Brain microvascular endothelial cell (primary cell): ENCODE measurements at regions not wholly inside any gene's neighbourhood (a gene's known extent, or its start where the extent isn't known, plus 50 kb on each side); places are given as distances from the start of the nearest gene placed in this dataset.
A peak's percentile ranks its signal among the peaks of the same experiment; 100 is the strongest.

Source experiments
- DNase-seq: peaks from one replicate; pipeline ENCODE4 v3.0.0-alpha.2; 2020
- H3K27ac ChIP-seq: fragments of 250-450 bp; sonication (Bioruptor Pico); 2 replicates; pipeline ENCODE4 v1.5.1; 2020; ENCODE audit warnings: mild to moderate bottlenecking, moderate library complexity
- H3K27me3 ChIP-seq: fragments of 250-450 bp; sonication (Bioruptor Pico); replicated peaks from 2 replicates; pipeline ENCODE4 v1.5.1; 2020; ENCODE audit warnings: mild to moderate bottlenecking
- H3K36me3 ChIP-seq: fragments of 250-450 bp; sonication (Bioruptor Pico); replicated peaks from 2 replicates; pipeline ENCODE4 v1.5.1; 2020; ENCODE audit warnings: mild to moderate bottlenecking
- H3K4me3 ChIP-seq: 2 replicates; pipeline ENCODE4 v1.5.1; 2011; ENCODE audit warnings: low read depth, mild to moderate bottlenecking, control low read depth, low read length, moderate library complexity
- in situ Hi-C: cut with HindIII; loops from 2 replicates; pipeline ENCODE4 v1.10.0; 2017; ENCODE audit warnings: low sequenced_read_pairs, low pct_ligation_motif_present
- TF ChIP-seq, protein P1 (sequence below): IDR thresholded peaks from 2 replicates; pipeline ENCODE4 v1.5.1; 2011; ENCODE audit warnings: low read depth, mild to moderate bottlenecking, moderate library complexity, low read length, control low read depth, inconsistent platforms; ENCODE audit errors: missing control alignments

- no peak overlapping the region for H3K27ac ChIP-seq
- in situ Hi-C loops, result no loop called here
- DNase-seq, result no peak
- no peaks in the 10 kb centered on the region for H3K36me3 ChIP-seq
- TF ChIP-seq, protein P1, sequence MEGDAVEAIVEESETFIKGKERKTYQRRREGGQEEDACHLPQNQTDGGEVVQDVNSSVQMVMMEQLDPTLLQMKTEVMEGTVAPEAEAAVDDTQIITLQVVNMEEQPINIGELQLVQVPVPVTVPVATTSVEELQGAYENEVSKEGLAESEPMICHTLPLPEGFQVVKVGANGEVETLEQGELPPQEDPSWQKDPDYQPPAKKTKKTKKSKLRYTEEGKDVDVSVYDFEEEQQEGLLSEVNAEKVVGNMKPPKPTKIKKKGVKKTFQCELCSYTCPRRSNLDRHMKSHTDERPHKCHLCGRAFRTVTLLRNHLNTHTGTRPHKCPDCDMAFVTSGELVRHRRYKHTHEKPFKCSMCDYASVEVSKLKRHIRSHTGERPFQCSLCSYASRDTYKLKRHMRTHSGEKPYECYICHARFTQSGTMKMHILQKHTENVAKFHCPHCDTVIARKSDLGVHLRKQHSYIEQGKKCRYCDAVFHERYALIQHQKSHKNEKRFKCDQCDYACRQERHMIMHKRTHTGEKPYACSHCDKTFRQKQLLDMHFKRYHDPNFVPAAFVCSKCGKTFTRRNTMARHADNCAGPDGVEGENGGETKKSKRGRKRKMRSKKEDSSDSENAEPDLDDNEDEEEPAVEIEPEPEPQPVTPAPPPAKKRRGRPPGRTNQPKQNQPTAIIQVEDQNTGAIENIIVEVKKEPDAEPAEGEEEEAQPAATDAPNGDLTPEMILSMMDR, result no peak
- no peak overlapping the region for H3K4me3 ChIP-seq
- no peaks in the 10 kb centered on the region for H3K27me3 ChIP-seq
Observed at GRCh38 chr20:1782181-1782580, 113.0 kb upstream of the SIRPA start.

DNA sequence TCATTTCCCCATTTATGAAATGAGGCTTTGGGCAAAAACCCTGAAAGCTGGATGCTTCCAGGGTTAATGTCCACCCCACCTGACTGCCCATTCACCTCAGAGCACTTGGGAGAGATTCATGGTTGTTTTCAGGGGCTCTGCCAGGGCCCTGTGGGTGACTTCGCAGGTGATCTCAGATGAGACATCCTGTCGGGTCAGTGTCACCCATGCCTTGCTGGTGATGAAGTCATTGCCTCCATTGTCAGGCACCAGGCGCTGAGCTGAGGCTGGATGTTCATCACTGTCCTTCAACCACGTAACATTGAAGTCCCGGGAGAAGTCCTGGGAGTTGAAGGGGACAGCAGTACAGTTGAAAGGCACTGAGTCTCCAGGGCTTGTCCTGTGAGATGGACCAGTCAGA, 115.6 kb upstream of the SIRPA start:
- TF ChIP-seq, protein P1, result no peak
- no peak for DNase-seq
- no peak overlapping the region for H3K4me3 ChIP-seq
- H3K36me3 ChIP-seq, result no peaks in the 10 kb centered on the region
- no peak overlapping the region for H3K27ac ChIP-seq
- in situ Hi-C loops, result no loop called here
- no peaks in the 10 kb centered on the region for H3K27me3 ChIP-seq

DNA sequence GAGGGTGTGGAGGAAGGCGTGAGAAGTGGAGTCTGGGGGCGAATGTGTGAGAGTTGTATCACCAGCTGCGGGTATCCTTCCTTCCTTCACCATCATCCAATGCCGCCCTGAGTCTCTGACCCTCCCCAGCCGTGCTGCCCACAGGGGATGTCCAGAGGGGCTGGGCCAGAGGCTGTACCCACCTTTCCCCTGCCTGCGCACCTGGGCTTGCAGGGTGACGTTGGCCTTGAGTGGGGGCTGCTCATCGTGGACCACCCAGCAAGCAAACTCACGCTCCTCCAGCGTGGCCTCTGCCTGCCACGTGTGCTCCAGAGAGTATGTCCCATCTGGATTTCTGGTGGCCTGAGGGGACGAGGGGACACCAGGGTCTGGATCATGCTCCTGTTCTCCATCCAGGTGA, 116.9 kb upstream of the SIRPA start:
- TF ChIP-seq, protein P1, result no peak
- Histone ChIP-seq H3K27me3 (no peaks in the 10 kb centered on the region), H3K4me3 (no peak overlapping the region), H3K27ac (no peak overlapping the region), H3K36me3 (no peaks in the 10 kb centered on the region)
- no peak for DNase-seq
- in situ Hi-C loops, result no loop called here

DNA sequence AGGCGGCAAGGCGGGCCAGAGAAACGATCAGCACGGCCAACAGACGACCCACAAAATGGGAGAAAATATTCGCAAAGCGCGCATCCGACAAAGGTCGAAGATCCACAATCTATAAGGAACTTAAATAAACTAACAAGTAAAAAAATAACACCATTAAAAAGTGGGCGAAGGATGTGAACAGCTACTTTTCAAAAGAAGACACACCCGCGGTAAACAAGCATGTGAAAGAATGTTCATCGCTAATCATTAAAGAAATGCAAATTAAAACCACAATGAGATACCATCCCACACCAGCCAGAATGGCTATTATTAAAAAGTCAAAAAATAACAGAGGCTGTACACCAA, 117.8 kb upstream of the SIRPA start:
- TF ChIP-seq, protein P1, result no peak
- DNase-seq, result no peak
- Histone ChIP-seq H3K27ac (no peak overlapping the region), H3K27me3 (no peaks in the 10 kb centered on the region), H3K36me3 (no peaks in the 10 kb centered on the region), H3K4me3 (peak overlapping the region; percentile 79)
- in situ Hi-C loops, result no loop called here

DNA sequence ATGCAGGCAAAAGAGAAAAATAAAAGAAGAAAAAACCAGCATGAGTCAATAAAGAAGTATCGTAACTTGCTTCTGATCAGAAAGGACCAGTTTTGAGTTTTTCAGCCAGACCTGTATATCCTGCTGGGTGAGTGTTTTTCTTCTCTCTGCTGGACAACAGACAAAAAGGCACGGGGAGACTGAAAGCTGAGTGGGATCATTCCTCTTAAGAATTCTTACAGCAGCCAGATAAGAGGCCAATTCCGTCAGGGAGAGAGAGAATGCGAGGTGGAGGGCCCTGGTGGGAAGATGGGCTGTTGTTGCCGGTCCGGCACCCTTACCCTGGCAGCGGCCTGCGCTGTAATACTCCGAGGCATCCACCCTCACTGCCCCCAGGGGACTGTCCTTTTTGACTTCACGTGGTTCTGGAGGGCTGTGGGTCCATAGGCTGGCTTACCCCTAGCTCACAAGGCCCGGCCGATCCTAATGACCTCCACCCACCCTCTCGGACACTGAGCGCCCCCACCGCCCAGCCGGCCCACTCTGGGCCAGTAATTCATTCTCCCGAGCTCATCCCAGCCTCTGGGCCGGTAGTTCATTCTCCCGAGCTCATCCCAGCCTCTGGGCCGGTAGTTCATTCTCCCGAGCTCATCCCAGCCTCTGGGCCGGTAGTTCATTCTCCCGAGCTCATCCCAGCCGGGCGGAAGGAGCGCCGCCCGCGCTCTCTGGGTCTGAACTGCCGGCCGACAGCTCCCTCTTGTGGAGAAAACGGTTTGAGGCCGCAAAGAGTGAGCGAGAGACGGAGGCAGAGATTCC, 118.3 kb upstream of the SIRPA start:
- peak overlapping the region; percentile 52 for H3K27ac ChIP-seq

More for the DNA sequence above, 118.3 kb upstream of the SIRPA start:
- Histone ChIP-seq H3K27me3 (no peaks in the 10 kb centered on the region), H3K4me3 (peak overlapping the region; percentile 79), H3K36me3 (no peaks in the 10 kb centered on the region)
- TF ChIP-seq, protein P1, result peak; percentile 85
- peak; percentile 87 for DNase-seq
- in situ Hi-C loops, result no loop called here
